Vagina (tissue), 2 donors: ENCODE measurements at regions not wholly inside any gene's neighbourhood (a gene's known extent, or its start where the extent isn't known, plus 50 kb on each side); places are given as distances from the start of the nearest gene placed in this dataset.

ENCODE experiments used
- DNase-seq, 2 donors: peaks; one replicate each; pipeline ENCODE4 v3.0.0-alpha.2; 2017; ENCODE audit errors: extremely low spot score in 2 of 2
- H3K27ac ChIP-seq: fragments of 200-600 bp; sonication (generic); one replicate; pipeline ENCODE4 v1.5.1; 2019
- H3K27me3 ChIP-seq: fragments of 200-600 bp; sonication (generic); one replicate; pipeline ENCODE4 v1.5.1; 2019
- H3K36me3 ChIP-seq, 2 donors: fragments of 200-600 bp; sonication (generic); one replicate each; pipeline ENCODE4 v1.5.1; 2017 to 2019
- H3K4me1 ChIP-seq: fragments of 200-600 bp; sonication (generic); one replicate; pipeline ENCODE4 v1.5.1; 2019
- H3K4me3 ChIP-seq, 2 donors: fragments of 200-600 bp; sonication (generic); 1 replicate in 1 of 2; 2 replicates in 1 of 2; pipeline ENCODE4 v1.5.1; 2016 to 2019
- H3K9me3 ChIP-seq: fragments of 200-600 bp; sonication (generic); one replicate; pipeline ENCODE4 v1.5.1; 2019
- CTCF ChIP-seq, 3 experiments: fragments of 450-650 bp in 2 of 3; fragments of 200-600 bp in 1 of 3; sonication (generic) in 1 of 3; IDR thresholded peaks; one replicate each; pipeline ENCODE4 v1.5.1; 2017 to 2019; ENCODE audit warnings: antibody characterized with exemption in 3 of 3, mild to moderate bottlenecking in 2 of 3, moderate library complexity in 2 of 3
- POLR2A ChIP-seq, 2 donors: fragments of 450-650 bp; IDR thresholded peaks; one replicate each; pipeline ENCODE4 v1.6.1; 2017; ENCODE audit warnings: antibody characterized with exemption in 2 of 2, mild to moderate bottlenecking in 2 of 2, moderate library complexity in 2 of 2
- POLR2AphosphoS5 ChIP-seq, 2 donors: sonication (generic); formaldehyde crosslinking; IDR thresholded peaks; one replicate each; pipeline ENCODE4 v1.9.0; 2017; ENCODE audit warnings: antibody characterized with exemption in 2 of 2, mild to moderate bottlenecking in 2 of 2, low read depth in 1 of 2; ENCODE audit not compliant: insufficient read depth in 1 of 2
- intact Hi-C: fragments of 100-400 bp; cut with DNase I; formaldehyde crosslinking; loops from one replicate; pipeline ENCODE4 v1.15.1; 2023

GRCh38 chr13:73413656-73414055 is 354.9 kb downstream of the KLF5 start:
- Histone ChIP-seq H3K27ac (no peak overlapping the region), H3K4me1 (no peaks in the 10 kb centered on the region), H3K27me3 (no peaks in the 10 kb centered on the region), H3K4me3 (no peak overlapping the region), H3K36me3 (no peaks in the 10 kb centered on the region), H3K9me3 (no peaks in the 10 kb centered on the region)
- intact Hi-C loops, result no loop called here
- DNase-seq, result no peak
- TF ChIP-seq POLR2A (IDR thresholded peaks at IDR 0.05) (no peak), POLR2AphosphoS5 (IDR thresholded peaks at IDR 0.05; ENCODE audit: insufficient read depth in 1 of 2, low read depth in 1 of 2) (no peak), CTCF (IDR thresholded peaks at IDR 0.05) (no peak)

- no peak overlapping the region for H3K4me3 ChIP-seq
- H3K27ac ChIP-seq, result no peak overlapping the region
- TF ChIP-seq POLR2AphosphoS5 (IDR thresholded peaks at IDR 0.05; ENCODE audit: insufficient read depth in 1 of 2, low read depth in 1 of 2), result peak in 1 of 2 donors; percentile 27
- no peak for TF ChIP-seq CTCF (IDR thresholded peaks at IDR 0.05)
- TF ChIP-seq POLR2A (IDR thresholded peaks at IDR 0.05), result no peak
- no peaks in the 10 kb centered on the region for H3K36me3 ChIP-seq
- no peak for DNase-seq
- no peaks in the 10 kb centered on the region for H3K4me1 ChIP-seq
- H3K9me3 ChIP-seq, result no peaks in the 10 kb centered on the region
- intact Hi-C loops, result no loop called here
- no peaks in the 10 kb centered on the region for H3K27me3 ChIP-seq
These were observed 354.1 kb downstream of the KLF5 start for GRCh38 chr13:73412933-73413332.

- Histone ChIP-seq H3K4me3 (no peak overlapping the region), H3K9me3 (no peaks in the 10 kb centered on the region), H3K36me3 (no peaks in the 10 kb centered on the region), H3K4me1 (no peaks in the 10 kb centered on the region), H3K27me3 (no peaks in the 10 kb centered on the region), H3K27ac (no peak overlapping the region)
- intact Hi-C loops, result no loop called here
- TF ChIP-seq POLR2AphosphoS5 (IDR thresholded peaks at IDR 0.05; ENCODE audit: insufficient read depth in 1 of 2, low read depth in 1 of 2), result no peak
- TF ChIP-seq POLR2A (IDR thresholded peaks at IDR 0.05), result no peak
- TF ChIP-seq CTCF (IDR thresholded peaks at IDR 0.05), result no peak
- DNase-seq, result no peak
These were observed 352.4 kb downstream of the KLF5 start for GRCh38 chr13:73411067-73411809.

- no peaks in the 10 kb centered on the region for H3K27me3 ChIP-seq
- no peaks in the 10 kb centered on the region for H3K9me3 ChIP-seq
- no peaks in the 10 kb centered on the region for H3K4me1 ChIP-seq
- intact Hi-C loops, result no loop called here
- TF ChIP-seq CTCF (IDR thresholded peaks at IDR 0.05) (no peak), POLR2AphosphoS5 (IDR thresholded peaks at IDR 0.05; ENCODE audit: insufficient read depth in 1 of 2, low read depth in 1 of 2) (peak in 1 of 2 donors; percentile 62)
- H3K36me3 ChIP-seq, result no peaks in the 10 kb centered on the region
- no peak overlapping the region for H3K4me3 ChIP-seq
- no peak for DNase-seq
- no peak overlapping the region for H3K27ac ChIP-seq
These were observed 347.6 kb downstream of the KLF5 start for GRCh38 chr13:73406454-73406853.

- Histone ChIP-seq H3K4me3 (no peak overlapping the region), H3K4me1 (no peaks in the 10 kb centered on the region), H3K36me3 (no peaks in the 10 kb centered on the region), H3K9me3 (no peaks in the 10 kb centered on the region), H3K27me3 (no peaks in the 10 kb centered on the region), H3K27ac (no peak overlapping the region)
- intact Hi-C loops, result no loop called here
- DNase-seq, result no peak
- no peak for TF ChIP-seq POLR2A (IDR thresholded peaks at IDR 0.05)
- no peak for TF ChIP-seq POLR2AphosphoS5 (IDR thresholded peaks at IDR 0.05; ENCODE audit: insufficient read depth in 1 of 2, low read depth in 1 of 2)
- no peak for TF ChIP-seq CTCF (IDR thresholded peaks at IDR 0.05)
These were observed 345.8 kb downstream of the KLF5 start for GRCh38 chr13:73404581-73404980.
